ENCODE measurements at regions not wholly inside any gene's neighbourhood (a gene's known extent, or its start where the extent isn't known, plus 50 kb on each side); places are given as distances from the start of the nearest gene placed in this dataset.

GRCh38 chr1:163673759-163674151, 352.0 kb downstream of the NUF2 start:
- no peak for TF ChIP-seq CTCF (IDR thresholded peaks at IDR 0.05)
- TF ChIP-seq POLR2A (IDR thresholded peaks at IDR 0.05), result no peak
- intact Hi-C loops (cut with DNase I), result no loop called here
- peak in 6 of 7 donors; percentile 16 to 59 (median 32) for DNase-seq
- Histone ChIP-seq H3K4me1 (replicated peaks in 1 of 2) (no peaks in the 10 kb centered on the region), H3K36me3 (replicated peaks in 1 of 2) (no peaks in the 10 kb centered on the region), H3K27me3 (no peaks in the 10 kb centered on the region), H3K27ac (peak overlapping the region in 2 of 5 donors; percentile 60 to 77), H3K4me3 (no peak overlapping the region), H3K9me3 (replicated peaks in 1 of 3) (no peaks in the 10 kb centered on the region)
- 27 to 37% (median 34%) methylated on average over 8 of the region's 8 CpGs for WGBS, 4 donors

DNA sequence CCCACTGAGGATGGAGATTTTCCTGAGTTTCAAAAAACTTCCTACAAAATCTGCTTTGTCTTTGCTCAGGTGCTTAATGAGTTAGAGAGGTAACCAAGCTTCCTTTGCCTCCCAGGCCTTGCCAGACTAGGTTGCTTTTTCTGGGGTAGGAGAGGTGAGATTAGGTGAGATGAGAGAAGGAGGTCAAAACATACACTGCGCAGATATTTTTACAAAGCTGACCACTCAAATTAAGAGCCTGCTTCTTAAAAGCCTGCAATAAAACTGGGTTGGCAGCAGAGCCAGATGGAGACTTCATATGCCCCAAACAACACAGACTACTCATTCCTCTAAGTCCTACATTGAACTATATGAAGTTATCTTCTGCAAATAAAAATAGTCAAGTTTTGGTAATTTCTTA, 352.5 kb downstream of the NUF2 start:
- 79 to 91% (median 82%) methylated on average over 1 of the region's 1 CpG for WGBS, 4 donors

DNA sequence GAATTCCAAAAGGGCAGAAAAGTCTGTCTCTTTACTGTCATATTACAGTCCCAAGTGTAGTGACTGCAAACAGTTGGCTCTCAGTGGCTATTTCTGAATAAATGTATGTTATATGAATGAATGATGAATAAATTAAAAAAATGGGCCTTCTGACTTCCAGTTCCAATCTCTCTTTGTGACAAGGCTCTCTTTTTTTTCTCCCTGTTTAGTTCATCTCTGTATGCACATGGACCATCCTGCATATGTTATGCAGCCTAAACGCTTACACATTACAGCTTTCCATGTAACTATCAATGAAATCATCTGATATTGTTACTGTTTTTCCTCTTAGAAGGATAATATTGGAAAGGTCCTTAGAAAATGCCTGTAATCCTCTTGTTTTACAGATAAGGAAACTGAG, 363.0 kb downstream of the NUF2 start:
- Histone ChIP-seq H3K27ac (no peak overlapping the region), H3K36me3 (replicated peaks in 1 of 2) (no peaks in the 10 kb centered on the region), H3K4me1 (replicated peaks in 1 of 2) (no peaks in the 10 kb centered on the region), H3K27me3 (no peaks in the 10 kb centered on the region), H3K4me3 (no peak overlapping the region), H3K9me3 (replicated peaks in 1 of 3) (no peaks in the 10 kb centered on the region)
- DNase-seq, result no peak
- no peak for TF ChIP-seq POLR2A (IDR thresholded peaks at IDR 0.05)
- no peak for TF ChIP-seq CTCF (IDR thresholded peaks at IDR 0.05)
- intact Hi-C loops (cut with DNase I), result no loop called here
- 86 to 93% (median 87%) methylated on average over 1 of the region's 1 CpG for WGBS, 4 donors

More for the DNA sequence above, 352.5 kb downstream of the NUF2 start:
- DNase-seq, result no peak
- H3K27me3 ChIP-seq, result no peaks in the 10 kb centered on the region
- intact Hi-C loops (cut with DNase I), result no loop called here
- peak overlapping the region in 2 of 5 donors; percentile 31 to 49 for H3K27ac ChIP-seq
- H3K9me3 ChIP-seq (replicated peaks in 1 of 3), result no peaks in the 10 kb centered on the region
- no peaks in the 10 kb centered on the region for H3K4me1 ChIP-seq (replicated peaks in 1 of 2)
- TF ChIP-seq CTCF (IDR thresholded peaks at IDR 0.05) (no peak), POLR2A (IDR thresholded peaks at IDR 0.05) (no peak)
- H3K36me3 ChIP-seq (replicated peaks in 1 of 2), result no peaks in the 10 kb centered on the region
- H3K4me3 ChIP-seq, result no peak overlapping the region

DNA sequence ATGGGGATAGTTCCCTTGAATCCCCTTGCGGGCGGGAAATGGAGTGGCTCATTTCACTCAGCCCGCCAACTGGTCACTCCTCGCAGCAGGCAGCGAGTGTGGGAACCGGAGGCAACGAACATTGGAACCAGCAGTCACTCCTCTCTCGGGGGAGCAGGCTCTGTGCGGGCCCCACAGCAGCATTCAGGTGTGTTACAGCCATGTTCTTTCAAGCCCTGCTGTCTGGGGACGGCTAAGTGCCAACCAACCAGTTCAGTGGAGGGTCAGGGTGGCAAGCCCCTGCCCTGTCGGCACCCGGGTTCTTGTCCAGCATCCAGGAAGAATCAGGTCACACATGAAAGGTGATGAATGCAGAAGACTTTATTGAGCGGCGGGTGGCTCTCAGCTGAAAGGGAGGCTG, 370.5 kb downstream of the NUF2 start:
- H3K27me3 ChIP-seq, result no peaks in the 10 kb centered on the region
- H3K4me1 ChIP-seq (replicated peaks in 1 of 2), result no peaks in the 10 kb centered on the region
- H3K36me3 ChIP-seq (replicated peaks in 1 of 2), result no peaks in the 10 kb centered on the region
- no peak overlapping the region for H3K27ac ChIP-seq
- no peaks in the 10 kb centered on the region for H3K9me3 ChIP-seq (replicated peaks in 1 of 3)
- intact Hi-C loops (cut with DNase I), result no loop called here
- 78 to 90% (median 87%) methylated on average over 9 to 14 of the region's 14 CpGs for WGBS, 4 donors
- H3K4me3 ChIP-seq, result no peak overlapping the region
- no peak for DNase-seq
- TF ChIP-seq CTCF (IDR thresholded peaks at IDR 0.05) (no peak), POLR2A (IDR thresholded peaks at IDR 0.05) (no peak)
